Peyer's patch (tissue), 4 donors: ENCODE measurements at regions not wholly inside any gene's neighbourhood (a gene's known extent, or its start where the extent isn't known, plus 50 kb on each side); places are given as distances from the start of the nearest gene placed in this dataset.

ENCODE experiments used
- POLR2A ChIP-seq, 2 donors: fragments of 450-650 bp; IDR thresholded peaks; one replicate each; pipeline ENCODE4 v1.5.1; 2017; ENCODE audit warnings: antibody characterized with exemption in 2 of 2, mild to moderate bottlenecking in 2 of 2, moderate library complexity in 2 of 2
- TF ChIP-seq, protein P1 (sequence below), 6 experiments: fragments of 450-650 bp in 4 of 6; fragments of 200-600 bp in 2 of 6; sonication (generic) in 1 of 6; IDR thresholded peaks; one replicate each; pipeline ENCODE4 v1.5.1; 2017 to 2019; ENCODE audit warnings: antibody characterized with exemption in 6 of 6, mild to moderate bottlenecking in 3 of 6, moderate library complexity in 1 of 6

DNA sequence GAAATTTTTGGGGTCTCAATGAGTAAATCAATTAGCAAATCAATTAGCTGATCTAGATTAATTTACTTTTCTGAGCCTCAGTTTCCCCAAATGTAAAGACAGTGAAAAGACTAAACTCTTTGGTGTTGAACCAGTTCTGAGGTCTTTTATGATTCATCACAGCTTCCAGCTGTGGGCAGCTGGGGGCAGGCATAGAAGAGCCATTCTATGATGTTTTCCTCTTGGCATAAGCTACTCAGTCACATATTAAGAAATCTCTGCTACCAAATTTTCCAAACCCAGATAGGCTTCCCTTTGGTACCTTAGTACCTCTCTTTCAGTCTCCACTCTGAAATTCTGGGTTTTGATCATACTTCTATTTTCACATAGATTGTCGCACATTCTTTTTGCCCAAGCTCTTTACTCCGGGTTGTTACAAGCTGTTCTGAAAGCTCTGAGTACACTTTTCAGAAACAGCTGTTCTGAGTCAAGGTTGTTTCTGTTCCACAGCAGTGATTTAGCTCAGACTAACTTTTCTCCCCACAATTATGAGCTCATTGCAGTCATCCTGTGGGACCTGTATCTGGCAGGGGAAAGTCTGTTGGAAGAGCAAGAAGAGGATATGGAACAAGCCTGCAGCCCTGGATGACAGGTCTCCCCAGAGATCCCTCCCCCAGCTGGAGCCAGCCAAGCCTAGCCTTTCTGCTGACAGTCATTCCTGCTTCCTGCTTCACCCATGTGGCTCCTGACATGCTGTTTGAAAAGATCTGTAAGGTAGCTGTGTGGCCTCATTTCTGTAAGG is 599.6 kb upstream of the GHITM start:
- TF ChIP-seq, protein P1, sequence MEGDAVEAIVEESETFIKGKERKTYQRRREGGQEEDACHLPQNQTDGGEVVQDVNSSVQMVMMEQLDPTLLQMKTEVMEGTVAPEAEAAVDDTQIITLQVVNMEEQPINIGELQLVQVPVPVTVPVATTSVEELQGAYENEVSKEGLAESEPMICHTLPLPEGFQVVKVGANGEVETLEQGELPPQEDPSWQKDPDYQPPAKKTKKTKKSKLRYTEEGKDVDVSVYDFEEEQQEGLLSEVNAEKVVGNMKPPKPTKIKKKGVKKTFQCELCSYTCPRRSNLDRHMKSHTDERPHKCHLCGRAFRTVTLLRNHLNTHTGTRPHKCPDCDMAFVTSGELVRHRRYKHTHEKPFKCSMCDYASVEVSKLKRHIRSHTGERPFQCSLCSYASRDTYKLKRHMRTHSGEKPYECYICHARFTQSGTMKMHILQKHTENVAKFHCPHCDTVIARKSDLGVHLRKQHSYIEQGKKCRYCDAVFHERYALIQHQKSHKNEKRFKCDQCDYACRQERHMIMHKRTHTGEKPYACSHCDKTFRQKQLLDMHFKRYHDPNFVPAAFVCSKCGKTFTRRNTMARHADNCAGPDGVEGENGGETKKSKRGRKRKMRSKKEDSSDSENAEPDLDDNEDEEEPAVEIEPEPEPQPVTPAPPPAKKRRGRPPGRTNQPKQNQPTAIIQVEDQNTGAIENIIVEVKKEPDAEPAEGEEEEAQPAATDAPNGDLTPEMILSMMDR (IDR thresholded peaks at IDR 0.05): no peak
- no peak for TF ChIP-seq POLR2A (IDR thresholded peaks at IDR 0.05)
